ENCODE measurements at regions not wholly inside any gene's neighbourhood (a gene's known extent, or its start where the extent isn't known, plus 50 kb on each side); places are given as distances from the start of the nearest gene placed in this dataset.
"Not testable (repeated sequence)": the region's sequence is repeated elsewhere in the genome, so short reads cannot be mapped to it uniquely, and the experiment has no call there.

DNA sequence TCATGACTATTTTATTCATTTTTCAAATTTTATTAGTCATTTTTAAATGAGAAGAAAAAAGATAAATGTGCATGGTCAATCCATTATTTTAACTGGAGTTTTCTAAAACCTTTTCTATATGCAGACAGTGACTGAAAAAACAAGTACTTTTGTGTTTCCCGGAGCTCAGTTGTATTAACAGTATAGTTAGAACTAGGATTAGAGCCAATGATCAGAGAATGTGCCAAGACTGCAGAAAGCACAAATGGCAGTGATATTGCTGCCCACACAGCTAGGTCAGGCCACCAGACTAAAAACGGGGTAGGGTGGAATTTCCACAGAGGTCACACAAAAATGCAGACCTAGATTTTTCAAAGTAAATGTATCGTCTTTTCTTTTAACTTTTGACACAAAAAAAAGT lies 163.1 kb upstream of the GRIK3 start:
- intact Hi-C loops (cut with DNase I): no loop called here
- Histone ChIP-seq H3K27ac (no peak overlapping the region), H3K27me3 (ENCODE audit: low read depth) (peaks cover 6% of the 10 kb centered on the region), H3K4me3 (no peak overlapping the region), H3K9me3 (no peaks in the 10 kb centered on the region), H3K4me1 (no peaks in the 10 kb centered on the region), H3K36me3 (no peaks in the 10 kb centered on the region)
- ATAC-seq: no peak
- DNase-seq: no peak
- TF ChIP-seq CTCF (IDR thresholded peaks at IDR 0.05): no peak

DNA sequence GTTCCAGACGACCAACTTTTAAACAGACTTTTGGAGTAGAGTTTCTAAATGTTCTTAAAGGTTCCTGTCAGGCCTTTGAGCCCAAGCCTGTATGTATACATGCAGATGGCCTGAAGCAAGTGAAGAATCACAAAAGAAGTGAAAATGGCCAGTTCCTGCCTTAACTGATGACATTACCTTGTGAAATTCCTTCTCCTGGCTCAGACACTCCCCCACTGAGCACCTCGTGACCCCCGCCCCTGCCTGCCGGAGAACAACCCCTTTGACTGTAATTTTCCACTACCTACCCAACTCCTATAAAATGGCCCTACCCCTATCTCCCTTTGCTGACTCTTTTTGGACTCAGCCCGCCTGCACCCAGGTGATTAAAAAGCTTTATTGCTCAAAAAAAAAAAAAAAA lies 180.0 kb upstream of the GRIK3 start:
- H3K27ac ChIP-seq; H3K4me1 ChIP-seq; ATAC-seq; H3K4me3 ChIP-seq; intact Hi-C loops (cut with DNase I); H3K9me3 ChIP-seq; DNase-seq; H3K36me3 ChIP-seq; H3K27me3 ChIP-seq (ENCODE audit: low read depth): not testable (repeated sequence)

- ATAC-seq (no peak), DNase-seq (no peak)
- H3K4me3 ChIP-seq: no peak overlapping the region
- no peak overlapping the region for H3K27ac ChIP-seq
- H3K27me3 ChIP-seq (ENCODE audit: low read depth): peaks cover 12% of the 10 kb centered on the region
- no peaks in the 10 kb centered on the region for H3K9me3 ChIP-seq
- H3K4me1 ChIP-seq: no peaks in the 10 kb centered on the region
- intact Hi-C loops (cut with DNase I): no loop called here
- TF ChIP-seq CTCF (IDR thresholded peaks at IDR 0.05): no peak
- H3K36me3 ChIP-seq: no peaks in the 10 kb centered on the region
These were observed 199.3 kb upstream of the GRIK3 start for GRCh38 chr1:37233606-37234005.

DNA sequence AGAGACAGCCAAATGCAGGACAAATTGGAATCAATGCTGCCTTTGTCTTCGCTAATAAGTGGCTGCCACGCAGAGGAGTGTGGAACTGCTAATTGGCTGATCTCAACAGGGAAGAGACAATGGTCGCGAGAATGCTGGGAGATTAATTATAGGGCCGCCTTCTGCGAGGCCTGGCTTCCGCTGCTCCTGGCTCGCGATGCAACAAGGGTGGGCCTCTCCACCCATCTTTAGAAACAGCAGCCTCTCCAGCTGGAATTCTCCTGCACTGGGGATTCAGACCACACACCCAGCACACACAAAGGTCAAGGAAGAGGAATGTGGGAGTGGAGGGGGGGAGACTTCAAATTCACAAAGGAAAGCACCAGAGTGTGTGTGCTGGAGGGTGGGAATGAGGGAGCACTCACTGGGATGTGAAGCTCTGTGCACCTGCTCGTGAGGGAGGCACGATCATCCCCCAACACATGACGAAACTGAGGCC lies 200.7 kb upstream of the GRIK3 start:
- Histone ChIP-seq H3K4me3 (no peak overlapping the region), H3K4me1 (no peaks in the 10 kb centered on the region), H3K27me3 (ENCODE audit: low read depth) (peaks cover 12% of the 10 kb centered on the region), H3K9me3 (no peaks in the 10 kb centered on the region), H3K27ac (no peak overlapping the region), H3K36me3 (no peaks in the 10 kb centered on the region)
- ATAC-seq (no peak), DNase-seq (no peak)
- intact Hi-C loops (cut with DNase I): no loop called here
- TF ChIP-seq CTCF (IDR thresholded peaks at IDR 0.05): no peak

GRCh38 chr1:37237948-37238347 lies 203.6 kb upstream of the GRIK3 start:
- no peaks in the 10 kb centered on the region for H3K9me3 ChIP-seq
- intact Hi-C loops (cut with DNase I): no loop called here
- no peak for ATAC-seq
- peaks cover 19% of the 10 kb centered on the region for H3K27me3 ChIP-seq (ENCODE audit: low read depth)
- no peak overlapping the region for H3K27ac ChIP-seq
- H3K4me1 ChIP-seq: no peaks in the 10 kb centered on the region
- DNase-seq: no peak
- no peak overlapping the region for H3K4me3 ChIP-seq
- no peak for TF ChIP-seq CTCF (IDR thresholded peaks at IDR 0.05)
- no peaks in the 10 kb centered on the region for H3K36me3 ChIP-seq

- Histone ChIP-seq H3K4me1 (no peaks in the 10 kb centered on the region), H3K4me3 (no peak overlapping the region), H3K27me3 (ENCODE audit: low read depth) (peaks cover 19% of the 10 kb centered on the region), H3K9me3 (no peaks in the 10 kb centered on the region), H3K27ac (no peak overlapping the region), H3K36me3 (no peaks in the 10 kb centered on the region)
- DNase-seq: no peak
- ATAC-seq: no peak
- TF ChIP-seq CTCF (IDR thresholded peaks at IDR 0.05): no peak
- intact Hi-C loops (cut with DNase I): no loop called here
These were observed 204.3 kb upstream of the GRIK3 start for GRCh38 chr1:37238364-37239224.

All from lower lobe of right lung (tissue), 2 donors.